ENCODE measurements at regions not wholly inside any gene's neighbourhood (a gene's known extent, or its start where the extent isn't known, plus 50 kb on each side); places are given as distances from the start of the nearest gene placed in this dataset.

- Histone ChIP-seq H3K27me3 (no peaks in the 10 kb centered on the region), H3K9me3 (no peaks in the 10 kb centered on the region), H3K27ac (replicated peaks in 1 of 4) (no peak overlapping the region), H3K36me3 (no peaks in the 10 kb centered on the region), H3K4me1 (peaks cover 0 to 6% (median 0%) of the 10 kb centered on the region in 4 donors), H3K4me3 (no peak overlapping the region)
- DNase-seq (ENCODE audit: extremely low spot score): no peak
- 93% methylated on average over 2 of the region's 2 CpGs for WGBS
- TF ChIP-seq POLR2A (IDR thresholded peaks at IDR 0.05; ENCODE audit: low read depth) (no peak), EP300 (IDR thresholded peaks at IDR 0.05) (no peak), POLR2AphosphoS5 (IDR thresholded peaks at IDR 0.05) (no peak), CTCF (IDR thresholded peaks at IDR 0.05) (no peak)
- intact Hi-C loops (cut with DNase I): no loop called here
Observed at GRCh38 chr2:48901416-48901815, 145.9 kb upstream of the LHCGR start.

GRCh38 chr2:48901015-48901343, 145.5 kb upstream of the LHCGR start:
- intact Hi-C loops (cut with DNase I): no loop called here
- Histone ChIP-seq H3K27ac (replicated peaks in 1 of 4) (no peak overlapping the region), H3K4me1 (peaks cover 0 to 6% (median 0%) of the 10 kb centered on the region in 4 donors), H3K9me3 (no peaks in the 10 kb centered on the region), H3K36me3 (no peaks in the 10 kb centered on the region), H3K27me3 (no peaks in the 10 kb centered on the region), H3K4me3 (no peak overlapping the region)
- WGBS: 68% methylated on average over 1 of the region's 1 CpG
- DNase-seq (ENCODE audit: extremely low spot score): no peak
- TF ChIP-seq EP300 (IDR thresholded peaks at IDR 0.05) (no peak), POLR2A (IDR thresholded peaks at IDR 0.05; ENCODE audit: low read depth) (no peak), CTCF (IDR thresholded peaks at IDR 0.05) (no peak), POLR2AphosphoS5 (IDR thresholded peaks at IDR 0.05) (no peak)

GRCh38 chr2:48900321-48901014, 144.9 kb upstream of the LHCGR start:
- 55% methylated on average over 2 of the region's 2 CpGs for WGBS
- TF ChIP-seq EP300 (IDR thresholded peaks at IDR 0.05) (no peak), CTCF (IDR thresholded peaks at IDR 0.05) (no peak), POLR2A (IDR thresholded peaks at IDR 0.05; ENCODE audit: low read depth) (no peak), POLR2AphosphoS5 (IDR thresholded peaks at IDR 0.05) (no peak)

GRCh38 chr2:48896870-48897269, 141.3 kb upstream of the LHCGR start:
- Histone ChIP-seq H3K27me3 (no peaks in the 10 kb centered on the region), H3K27ac (replicated peaks in 1 of 4) (no peak overlapping the region), H3K4me3 (no peak overlapping the region), H3K9me3 (no peaks in the 10 kb centered on the region), H3K36me3 (no peaks in the 10 kb centered on the region), H3K4me1 (peaks cover 0 to 6% (median 0%) of the 10 kb centered on the region in 4 donors)
- intact Hi-C loops (cut with DNase I): no loop called here
- TF ChIP-seq POLR2A (IDR thresholded peaks at IDR 0.05; ENCODE audit: low read depth) (no peak), CTCF (IDR thresholded peaks at IDR 0.05) (no peak), EP300 (IDR thresholded peaks at IDR 0.05) (no peak), POLR2AphosphoS5 (IDR thresholded peaks at IDR 0.05) (no peak)
- DNase-seq (ENCODE audit: extremely low spot score): no peak

More at GRCh38 chr2:48900321-48901014, 144.9 kb upstream of the LHCGR start:
- no peak overlapping the region for H3K27ac ChIP-seq (replicated peaks in 1 of 4)
- intact Hi-C loops (cut with DNase I): no loop called here
- no peaks in the 10 kb centered on the region for H3K27me3 ChIP-seq
- no peak overlapping the region for H3K4me3 ChIP-seq
- no peaks in the 10 kb centered on the region for H3K9me3 ChIP-seq
- DNase-seq (ENCODE audit: extremely low spot score): no peak
- no peaks in the 10 kb centered on the region for H3K36me3 ChIP-seq
- H3K4me1 ChIP-seq: peaks cover 0 to 6% (median 0%) of the 10 kb centered on the region in 4 donors
